ENCODE measurements at regions not wholly inside any gene's neighbourhood (a gene's known extent, or its start where the extent isn't known, plus 50 kb on each side); places are given as distances from the start of the nearest gene placed in this dataset.

- DNase-seq = peak; percentile 41
Measured at GRCh38 chr6:170131351-170131750, 159.5 kb downstream of the DLL1 start.

GRCh38 chr6:170130771-170131241, 160.1 kb downstream of the DLL1 start:
- DNase-seq = peak; percentile 37

- peak; percentile 36 for DNase-seq
Measured at GRCh38 chr6:170130201-170130621, 160.7 kb downstream of the DLL1 start.

- peak; percentile 73 for DNase-seq
Measured at GRCh38 chr6:170129691-170130171, 161.1 kb downstream of the DLL1 start.

- peak; percentile 32 for DNase-seq
Measured at GRCh38 chr6:170128811-170129681, 161.8 kb downstream of the DLL1 start.

- no peak for DNase-seq
Measured at GRCh38 chr6:170128346-170128745, 162.5 kb downstream of the DLL1 start.

GRCh38 chr6:170127151-170127550, 163.7 kb downstream of the DLL1 start:
- no peak for DNase-seq

GRCh38 chr6:170125456-170126300, 165.2 kb downstream of the DLL1 start:
- DNase-seq = peak; percentile 32

- DNase-seq = peak; percentile 11
Measured at GRCh38 chr6:170124836-170125235, 166.0 kb downstream of the DLL1 start.

GRCh38 chr6:170124150-170124549, 166.7 kb downstream of the DLL1 start:
- DNase-seq = no peak

- DNase-seq = no peak
Measured at GRCh38 chr6:170122651-170123050, 168.2 kb downstream of the DLL1 start.

- DNase-seq = peak; percentile 34
Measured at GRCh38 chr6:170117111-170117972, 173.5 kb downstream of the DLL1 start.

- peak; percentile 16 for DNase-seq
Measured at GRCh38 chr6:170116636-170117035, 174.2 kb downstream of the DLL1 start.

GRCh38 chr6:170114956-170115855, 175.7 kb downstream of the DLL1 start:
- peak; percentile 40 for DNase-seq

GRCh38 chr6:170114187-170114945, 176.5 kb downstream of the DLL1 start:
- peak; percentile 27 for DNase-seq

GRCh38 chr6:170113141-170113540, 177.7 kb downstream of the DLL1 start:
- DNase-seq = no peak

GRCh38 chr6:170112583-170112860, 178.4 kb downstream of the DLL1 start:
- DNase-seq = peak; percentile 37

- peak; percentile 21 for DNase-seq
Measured at GRCh38 chr6:170111816-170112582, 178.9 kb downstream of the DLL1 start.

GRCh38 chr6:170111141-170111664, 179.7 kb downstream of the DLL1 start:
- DNase-seq = no peak
